AG09309 (cell line): ENCODE measurements at regions not wholly inside any gene's neighbourhood (a gene's known extent, or its start where the extent isn't known, plus 50 kb on each side); places are given as distances from the start of the nearest gene placed in this dataset.

Source experiments
- DNase-seq: peaks from one replicate; pipeline ENCODE4 v3.0.0-alpha.2; 2010; ENCODE audit warnings: low read depth
- H3K4me3 ChIP-seq: 2 replicates; pipeline ENCODE4 v1.5.1; 2011; ENCODE audit warnings: mild to moderate bottlenecking, low read depth, low read length, moderate library complexity; ENCODE audit not compliant: control insufficient read depth
- CTCF ChIP-seq: IDR thresholded peaks from 2 replicates; pipeline ENCODE4 v1.5.1; 2011; ENCODE audit warnings: mild to moderate bottlenecking, low read depth, low read length, inconsistent platforms; ENCODE audit not compliant: insufficient read depth, control insufficient read depth; ENCODE audit errors: missing control alignments

GRCh38 chr9:28410411-28410810 is 837.1 kb upstream of the C9orf72 start:
- no peak for DNase-seq

GRCh38 chr9:28413471-28413870 is 840.2 kb upstream of the C9orf72 start:
- no peak for TF ChIP-seq CTCF
- DNase-seq, result no peak

More at GRCh38 chr9:28410411-28410810, 837.1 kb upstream of the C9orf72 start:
- no peak overlapping the region for H3K4me3 ChIP-seq
- TF ChIP-seq CTCF, result no peak

GRCh38 chr9:28423255-28423654 is 850.0 kb upstream of the C9orf72 start:
- no peak for DNase-seq
- H3K4me3 ChIP-seq, result no peak overlapping the region
- no peak for TF ChIP-seq CTCF

More at GRCh38 chr9:28413471-28413870, 840.2 kb upstream of the C9orf72 start:
- H3K4me3 ChIP-seq, result no peak overlapping the region

- no peak for TF ChIP-seq CTCF
- DNase-seq, result no peak
- no peak overlapping the region for H3K4me3 ChIP-seq
Measured at GRCh38 chr9:28435456-28435855, 862.2 kb upstream of the C9orf72 start.

GRCh38 chr9:28439688-28440087 is 866.4 kb upstream of the C9orf72 start:
- TF ChIP-seq CTCF, result no peak
- no peak overlapping the region for H3K4me3 ChIP-seq
- DNase-seq, result no peak

- no peak for DNase-seq
- TF ChIP-seq CTCF, result no peak
Measured at GRCh38 chr9:28443461-28443860, 870.2 kb upstream of the C9orf72 start.

GRCh38 chr9:28444637-28445036 is 871.4 kb upstream of the C9orf72 start:
- no peak overlapping the region for H3K4me3 ChIP-seq
- TF ChIP-seq CTCF, result no peak
- DNase-seq, result no peak

More at GRCh38 chr9:28443461-28443860, 870.2 kb upstream of the C9orf72 start:
- no peak overlapping the region for H3K4me3 ChIP-seq
